Stomach (tissue), 8 donors: ENCODE measurements at regions not wholly inside any gene's neighbourhood (a gene's known extent, or its start where the extent isn't known, plus 50 kb on each side); places are given as distances from the start of the nearest gene placed in this dataset.

Experiments
- DNase-seq, 2 donors: peaks; one replicate each; pipeline versions ENCODE4 v3.0.0 to v3.0.0-alpha.2; 2013 to 2019
- H3K27ac ChIP-seq, 5 donors: fragments of 200-600 bp in 4 of 5; sonication (generic) in 4 of 5; one replicate each; pipeline ENCODE4 v1.5.1; 2013 to 2019; ENCODE audit warnings: mild to moderate bottlenecking in 1 of 5, moderate library complexity in 1 of 5
- H3K27me3 ChIP-seq, 3 donors: fragments of 200-600 bp; sonication (generic); one replicate each; pipeline ENCODE4 v1.5.1; 2017 to 2019; ENCODE audit warnings: mixed run types in 1 of 3
- H3K36me3 ChIP-seq, 4 donors: fragments of 200-600 bp; sonication (generic); 1 replicate in 3 of 4; 2 replicates in 1 of 4; pipeline ENCODE4 v1.5.1; 2016 to 2019
- H3K4me1 ChIP-seq, 4 donors: fragments of 200-600 bp; sonication (generic); one replicate each; pipeline ENCODE4 v1.5.1; 2016 to 2019
- H3K4me3 ChIP-seq, 4 donors: fragments of 200-600 bp; sonication (generic) in 3 of 4; one replicate each; pipeline ENCODE4 v1.5.1; 2016 to 2019; ENCODE audit warnings: mild to moderate bottlenecking in 1 of 4
- H3K9me3 ChIP-seq, 4 donors: fragments of 200-600 bp; sonication (generic); one replicate each; pipeline ENCODE4 v1.5.1; 2016 to 2019
- EP300 ChIP-seq: sonication (generic); formaldehyde crosslinking; IDR thresholded peaks from one replicate; pipeline ENCODE4 v1.6.1; 2017; ENCODE audit warnings: antibody characterized with exemption
- POLR2A ChIP-seq, 4 donors: fragments of 450-650 bp; IDR thresholded peaks; one replicate each; pipeline ENCODE4 v1.6.1; 2016; ENCODE audit warnings: antibody characterized with exemption in 4 of 4, control low read depth in 2 of 4, mild to moderate bottlenecking in 1 of 4, moderate library complexity in 1 of 4
- POLR2AphosphoS5 ChIP-seq, 3 donors: sonication (generic); formaldehyde crosslinking; IDR thresholded peaks; one replicate each; pipeline ENCODE4 v1.6.1; 2016; ENCODE audit warnings: antibody characterized with exemption in 3 of 3
- WGBS, 5 donors: extraction: QIAGEN DNeasy Blood & Tissue Kit in 3 of 5; methylation state at CpG; one replicate each; pipeline versions ENCODE4 v1.1.5 to v1.1.7; 2013 to 2018; 5-methylcytosine and 5-hydroxymethylcytosine counted together
- intact Hi-C: fragments of 100-400 bp; cut with DNase I; formaldehyde crosslinking; loops from one replicate; pipeline ENCODE4 v1.15.1; 2023; ENCODE audit warnings: low total_unique reads
- TF ChIP-seq, protein P1 (sequence below), 7 experiments: fragments of 450-650 bp in 4 of 7; fragments of 200-600 bp in 3 of 7; sonication (generic) in 3 of 7; IDR thresholded peaks; one replicate each; pipeline ENCODE4 v1.5.1; 2016 to 2019; ENCODE audit warnings: antibody characterized with exemption in 7 of 7, control low read depth in 2 of 7, mild to moderate bottlenecking in 1 of 7
- donor health status: healthy with polysubstance abuse.
- donor health status: Bipolar disorder and iron deficiency.
- donor health status: healthy.

GRCh38 chr10:8758029-8758428 is 703.5 kb downstream of the GATA3 start:
- WGBS, 5 donors = 50 to 55% (median 50%) methylated on average over 4 of the region's 4 CpGs
- no peak for TF ChIP-seq POLR2A (IDR thresholded peaks at IDR 0.05)
- no peak for TF ChIP-seq POLR2AphosphoS5 (IDR thresholded peaks at IDR 0.05)
- TF ChIP-seq EP300 = no peak
- TF ChIP-seq, protein P1, sequence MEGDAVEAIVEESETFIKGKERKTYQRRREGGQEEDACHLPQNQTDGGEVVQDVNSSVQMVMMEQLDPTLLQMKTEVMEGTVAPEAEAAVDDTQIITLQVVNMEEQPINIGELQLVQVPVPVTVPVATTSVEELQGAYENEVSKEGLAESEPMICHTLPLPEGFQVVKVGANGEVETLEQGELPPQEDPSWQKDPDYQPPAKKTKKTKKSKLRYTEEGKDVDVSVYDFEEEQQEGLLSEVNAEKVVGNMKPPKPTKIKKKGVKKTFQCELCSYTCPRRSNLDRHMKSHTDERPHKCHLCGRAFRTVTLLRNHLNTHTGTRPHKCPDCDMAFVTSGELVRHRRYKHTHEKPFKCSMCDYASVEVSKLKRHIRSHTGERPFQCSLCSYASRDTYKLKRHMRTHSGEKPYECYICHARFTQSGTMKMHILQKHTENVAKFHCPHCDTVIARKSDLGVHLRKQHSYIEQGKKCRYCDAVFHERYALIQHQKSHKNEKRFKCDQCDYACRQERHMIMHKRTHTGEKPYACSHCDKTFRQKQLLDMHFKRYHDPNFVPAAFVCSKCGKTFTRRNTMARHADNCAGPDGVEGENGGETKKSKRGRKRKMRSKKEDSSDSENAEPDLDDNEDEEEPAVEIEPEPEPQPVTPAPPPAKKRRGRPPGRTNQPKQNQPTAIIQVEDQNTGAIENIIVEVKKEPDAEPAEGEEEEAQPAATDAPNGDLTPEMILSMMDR (IDR thresholded peaks at IDR 0.05) = no peak

DNA sequence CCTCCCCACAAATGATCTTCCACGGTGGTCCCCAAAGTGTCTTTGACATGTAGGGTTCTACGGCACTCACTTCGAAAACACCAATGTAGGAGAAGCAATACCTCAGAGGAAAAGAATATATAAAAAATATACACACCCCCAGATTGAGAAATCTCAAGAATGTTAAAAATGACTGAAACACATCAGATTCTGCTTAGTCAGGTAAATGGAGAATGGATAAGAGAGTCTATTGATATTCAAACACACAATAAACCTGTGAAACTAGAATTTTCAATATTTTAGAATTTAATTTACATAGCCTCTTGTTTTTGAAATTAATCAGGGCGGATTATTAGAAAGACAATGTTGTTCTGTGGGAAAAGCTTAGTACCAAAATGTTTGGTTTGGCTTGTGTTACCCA is 712.4 kb downstream of the GATA3 start:
- H3K4me1 ChIP-seq = no peaks in the 10 kb centered on the region
- no peaks in the 10 kb centered on the region for H3K27me3 ChIP-seq
- TF ChIP-seq POLR2A (IDR thresholded peaks at IDR 0.05) (no peak), EP300 (no peak), POLR2AphosphoS5 (IDR thresholded peaks at IDR 0.05) (no peak)
- TF ChIP-seq, protein P1 (IDR thresholded peaks at IDR 0.05) = no peak
- H3K9me3 ChIP-seq = no peaks in the 10 kb centered on the region
- no peaks in the 10 kb centered on the region for H3K36me3 ChIP-seq
- H3K27ac ChIP-seq = no peak overlapping the region
- H3K4me3 ChIP-seq = no peak overlapping the region
- intact Hi-C loops = no loop called here
- DNase-seq = no peak
- WGBS, 5 donors = 92 to 96% (median 93%) methylated on average over 4 of the region's 4 CpGs

More at GRCh38 chr10:8758029-8758428, 703.5 kb downstream of the GATA3 start:
- Histone ChIP-seq H3K9me3 (no peaks in the 10 kb centered on the region), H3K36me3 (no peaks in the 10 kb centered on the region), H3K27me3 (no peaks in the 10 kb centered on the region), H3K4me1 (no peaks in the 10 kb centered on the region), H3K27ac (no peak overlapping the region), H3K4me3 (no peak overlapping the region)
- intact Hi-C loops = no loop called here
- no peak for DNase-seq

DNA sequence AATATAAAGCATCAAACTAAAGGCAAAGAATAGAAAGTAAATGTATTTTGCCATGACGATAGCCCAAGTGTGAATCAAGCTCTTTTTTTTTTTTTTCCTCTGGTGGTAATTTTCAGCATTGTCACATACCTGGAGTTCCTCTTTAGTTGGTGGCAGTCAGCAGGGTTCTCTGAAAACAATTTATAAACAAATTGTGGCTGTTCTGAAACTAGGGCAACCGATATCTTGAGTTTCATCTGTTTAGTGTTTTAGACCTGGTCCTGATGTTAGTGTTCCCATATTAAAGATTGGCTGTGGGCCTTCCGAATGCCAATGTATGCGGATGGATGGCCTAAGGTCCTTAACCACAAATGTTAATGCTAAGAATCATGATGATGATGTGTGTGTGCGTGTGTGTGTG is 713.1 kb downstream of the GATA3 start:
- WGBS, 5 donors = 62 to 72% (median 64%) methylated on average over 5 of the region's 5 CpGs
- TF ChIP-seq POLR2AphosphoS5 (IDR thresholded peaks at IDR 0.05) (no peak), EP300 (no peak), POLR2A (IDR thresholded peaks at IDR 0.05) (no peak)
- TF ChIP-seq, protein P1 (IDR thresholded peaks at IDR 0.05) = no peak

DNA sequence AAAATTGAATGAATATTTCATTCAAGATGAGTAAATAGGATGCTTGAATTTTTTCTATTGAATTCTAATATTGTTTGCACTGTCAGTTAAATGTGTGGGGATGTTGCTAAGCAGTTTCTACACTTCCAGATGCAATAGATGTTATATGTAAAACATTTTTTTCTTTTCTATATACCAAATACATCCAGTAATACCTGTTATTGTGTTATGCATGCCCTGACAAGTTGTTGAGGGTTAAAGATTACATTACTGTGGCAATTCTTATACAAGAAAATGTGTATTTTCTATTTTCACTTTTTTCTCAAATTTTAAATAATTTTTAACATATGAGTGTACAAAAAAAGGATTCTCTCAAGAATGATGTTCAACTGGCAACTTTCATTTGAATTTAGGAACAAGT is 713.9 kb downstream of the GATA3 start:
- Histone ChIP-seq H3K27ac (no peak overlapping the region), H3K27me3 (no peaks in the 10 kb centered on the region), H3K4me1 (no peaks in the 10 kb centered on the region), H3K9me3 (no peaks in the 10 kb centered on the region), H3K36me3 (no peaks in the 10 kb centered on the region), H3K4me3 (no peak overlapping the region)
- intact Hi-C loops = no loop called here
- TF ChIP-seq POLR2AphosphoS5 (IDR thresholded peaks at IDR 0.05) = no peak
- no peak for TF ChIP-seq POLR2A (IDR thresholded peaks at IDR 0.05)
- TF ChIP-seq, protein P1 (IDR thresholded peaks at IDR 0.05) = no peak
- no peak for TF ChIP-seq EP300
- no peak for DNase-seq

More for the DNA sequence above, 713.1 kb downstream of the GATA3 start:
- no peaks in the 10 kb centered on the region for H3K4me1 ChIP-seq
- intact Hi-C loops = no loop called here
- H3K27me3 ChIP-seq = no peaks in the 10 kb centered on the region
- H3K27ac ChIP-seq = no peak overlapping the region
- no peaks in the 10 kb centered on the region for H3K9me3 ChIP-seq
- no peak overlapping the region for H3K4me3 ChIP-seq
- no peak for DNase-seq
- H3K36me3 ChIP-seq = no peaks in the 10 kb centered on the region
